Neural crest cell (in vitro differentiated cells): ENCODE measurements at regions not wholly inside any gene's neighbourhood (a gene's known extent, or its start where the extent isn't known, plus 50 kb on each side); places are given as distances from the start of the nearest gene placed in this dataset.

Experiments
- DNase-seq: peaks from one replicate; pipeline ENCODE4 v3.0.0; 2021; ENCODE audit warnings: low read depth, mixed read lengths, low spot score
- H3K27ac Mint-ChIP-seq: one replicate; pipeline ENCODE4 v1.8.0; 2021; ENCODE audit warnings: mild to moderate bottlenecking, mixed read lengths; ENCODE audit not compliant: unreplicated experiment
- H3K27me3 Mint-ChIP-seq: 2 replicates; pipeline ENCODE4 v1.8.0; 2021; ENCODE audit warnings: low read depth, mild to moderate bottlenecking, mixed read lengths
- H3K36me3 Mint-ChIP-seq: 2 replicates; pipeline ENCODE4 v1.8.0; 2021; ENCODE audit warnings: low read depth, mild to moderate bottlenecking, mixed read lengths
- H3K4me1 Mint-ChIP-seq: 2 replicates; pipeline ENCODE4 v1.8.0; 2021; ENCODE audit warnings: mixed read lengths
- H3K4me3 Mint-ChIP-seq: one replicate; pipeline ENCODE4 v1.8.0; 2021; ENCODE audit warnings: mild to moderate bottlenecking, mixed read lengths
- H3K9me3 Mint-ChIP-seq: 2 replicates; pipeline ENCODE4 v1.8.0; 2021; ENCODE audit warnings: mixed read lengths
- TF ChIP-seq, protein P1 (sequence below): fragments of 200-600 bp; sonication (generic); conservative IDR thresholded peaks from 2 replicates; pipeline ENCODE4 v1.5.0; 2021; ENCODE audit warnings: antibody characterized with exemption, mild to moderate bottlenecking

DNA sequence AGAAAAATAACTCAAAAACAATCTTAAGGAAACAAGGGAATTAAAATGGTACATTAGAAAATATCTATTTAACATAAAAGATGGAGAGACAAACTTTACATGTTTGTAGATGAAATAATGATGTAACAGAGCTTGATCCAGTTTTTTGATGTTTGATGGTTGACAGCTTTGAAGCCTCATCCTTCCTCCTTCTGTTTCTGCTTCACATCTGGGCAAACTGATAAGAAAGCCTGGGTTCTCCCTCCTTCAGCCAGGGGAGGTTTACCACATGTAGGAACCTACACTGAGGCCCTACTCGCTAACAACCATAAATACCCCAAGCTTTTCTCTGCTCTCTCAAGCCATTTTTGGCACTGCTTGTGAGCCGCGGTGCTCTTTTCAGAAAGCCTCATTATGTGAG, 82.8 kb upstream of the ZNF32 start:
- H3K4me3 Mint-ChIP-seq: no peak overlapping the region
- no peaks in the 10 kb centered on the region for H3K4me1 Mint-ChIP-seq
- peaks cover 6% of the 10 kb centered on the region for H3K27me3 Mint-ChIP-seq
- no peak for DNase-seq
- H3K36me3 Mint-ChIP-seq: peaks cover 6% of the 10 kb centered on the region
- peaks cover 13% of the 10 kb centered on the region for H3K9me3 Mint-ChIP-seq
- no peak overlapping the region for H3K27ac Mint-ChIP-seq
- TF ChIP-seq, protein P1, sequence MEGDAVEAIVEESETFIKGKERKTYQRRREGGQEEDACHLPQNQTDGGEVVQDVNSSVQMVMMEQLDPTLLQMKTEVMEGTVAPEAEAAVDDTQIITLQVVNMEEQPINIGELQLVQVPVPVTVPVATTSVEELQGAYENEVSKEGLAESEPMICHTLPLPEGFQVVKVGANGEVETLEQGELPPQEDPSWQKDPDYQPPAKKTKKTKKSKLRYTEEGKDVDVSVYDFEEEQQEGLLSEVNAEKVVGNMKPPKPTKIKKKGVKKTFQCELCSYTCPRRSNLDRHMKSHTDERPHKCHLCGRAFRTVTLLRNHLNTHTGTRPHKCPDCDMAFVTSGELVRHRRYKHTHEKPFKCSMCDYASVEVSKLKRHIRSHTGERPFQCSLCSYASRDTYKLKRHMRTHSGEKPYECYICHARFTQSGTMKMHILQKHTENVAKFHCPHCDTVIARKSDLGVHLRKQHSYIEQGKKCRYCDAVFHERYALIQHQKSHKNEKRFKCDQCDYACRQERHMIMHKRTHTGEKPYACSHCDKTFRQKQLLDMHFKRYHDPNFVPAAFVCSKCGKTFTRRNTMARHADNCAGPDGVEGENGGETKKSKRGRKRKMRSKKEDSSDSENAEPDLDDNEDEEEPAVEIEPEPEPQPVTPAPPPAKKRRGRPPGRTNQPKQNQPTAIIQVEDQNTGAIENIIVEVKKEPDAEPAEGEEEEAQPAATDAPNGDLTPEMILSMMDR: no peak

DNA sequence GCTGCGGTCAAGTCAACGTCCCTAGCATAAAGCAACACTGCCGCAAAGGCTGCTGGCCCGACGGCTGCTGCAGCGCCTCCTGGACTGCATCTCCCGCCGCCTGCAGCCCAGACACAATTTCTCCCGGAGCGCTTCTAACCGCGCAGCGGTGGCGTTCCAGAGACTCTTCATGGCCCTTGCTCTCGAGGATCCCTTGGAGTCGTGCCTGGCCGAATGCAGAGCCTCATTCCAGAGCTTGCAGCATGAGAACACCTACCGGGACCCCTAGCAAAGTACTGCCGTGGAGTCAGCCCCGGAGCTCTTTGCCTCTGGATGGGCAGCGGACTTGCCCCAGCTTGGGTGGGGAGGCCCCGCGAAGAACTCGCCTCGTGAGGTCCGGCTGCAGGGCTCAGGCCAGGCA, 79.7 kb upstream of the ZNF32 start:
- TF ChIP-seq, protein P1: no peak
- no peak overlapping the region for H3K4me3 Mint-ChIP-seq
- no peak for DNase-seq
- H3K27me3 Mint-ChIP-seq: peaks cover 7% of the 10 kb centered on the region
- no peak overlapping the region for H3K27ac Mint-ChIP-seq
- peaks cover 6% of the 10 kb centered on the region for H3K36me3 Mint-ChIP-seq
- peaks cover 21% of the 10 kb centered on the region for H3K9me3 Mint-ChIP-seq
- H3K4me1 Mint-ChIP-seq: no peaks in the 10 kb centered on the region

DNA sequence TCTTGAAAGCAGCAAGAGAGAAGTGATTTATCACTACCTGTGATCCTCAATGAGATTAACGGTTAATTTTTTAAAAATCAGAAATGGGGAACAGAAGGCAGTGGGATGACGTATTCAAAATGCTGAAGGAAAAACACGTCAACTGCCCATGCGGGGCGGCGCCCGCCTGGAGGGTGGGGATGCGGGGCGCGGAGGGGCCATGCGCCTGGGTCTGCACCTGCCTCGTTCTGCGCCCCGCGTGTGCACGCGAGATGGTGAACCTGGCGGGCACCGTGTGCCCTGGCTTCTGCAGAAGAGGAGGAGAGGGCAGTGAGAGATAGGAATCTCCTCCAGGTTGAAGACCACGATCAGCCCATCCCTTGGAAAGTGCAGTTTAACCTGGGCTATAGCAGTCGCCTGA, 79.3 kb upstream of the ZNF32 start:
- TF ChIP-seq, protein P1: no peak
- H3K27ac Mint-ChIP-seq: no peak overlapping the region
- peaks cover 21% of the 10 kb centered on the region for H3K9me3 Mint-ChIP-seq
- peaks cover 6% of the 10 kb centered on the region for H3K36me3 Mint-ChIP-seq
- DNase-seq: no peak
- H3K27me3 Mint-ChIP-seq: peaks cover 7% of the 10 kb centered on the region
- H3K4me3 Mint-ChIP-seq: no peak overlapping the region
- H3K4me1 Mint-ChIP-seq: no peaks in the 10 kb centered on the region

DNA sequence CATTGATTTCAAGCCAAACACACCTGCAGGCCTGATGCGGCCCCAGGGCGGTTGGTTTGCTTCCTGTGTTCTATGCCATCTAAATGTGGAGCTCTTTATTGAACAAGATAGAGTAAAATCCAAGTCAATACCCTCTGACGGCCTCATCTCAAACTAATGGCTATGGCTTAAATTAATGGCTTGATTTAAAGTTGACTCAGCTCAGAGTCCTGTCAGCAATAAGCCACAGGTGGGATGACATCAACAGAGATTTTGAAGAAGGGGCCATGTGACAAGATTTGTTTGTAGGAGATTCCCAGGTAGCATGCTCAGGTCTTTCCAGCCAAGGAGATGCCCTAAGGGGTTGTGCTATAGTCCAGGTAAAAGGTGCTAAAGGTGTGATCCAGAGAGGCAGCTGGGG, 66.7 kb upstream of the ZNF32 start:
- H3K4me3 Mint-ChIP-seq: no peak overlapping the region
- no peaks in the 10 kb centered on the region for H3K36me3 Mint-ChIP-seq
- peaks cover 2% of the 10 kb centered on the region for H3K9me3 Mint-ChIP-seq
- no peaks in the 10 kb centered on the region for H3K4me1 Mint-ChIP-seq
- H3K27me3 Mint-ChIP-seq: peaks cover 18% of the 10 kb centered on the region
- no peak for DNase-seq
- TF ChIP-seq, protein P1: no peak
- no peak overlapping the region for H3K27ac Mint-ChIP-seq

DNA sequence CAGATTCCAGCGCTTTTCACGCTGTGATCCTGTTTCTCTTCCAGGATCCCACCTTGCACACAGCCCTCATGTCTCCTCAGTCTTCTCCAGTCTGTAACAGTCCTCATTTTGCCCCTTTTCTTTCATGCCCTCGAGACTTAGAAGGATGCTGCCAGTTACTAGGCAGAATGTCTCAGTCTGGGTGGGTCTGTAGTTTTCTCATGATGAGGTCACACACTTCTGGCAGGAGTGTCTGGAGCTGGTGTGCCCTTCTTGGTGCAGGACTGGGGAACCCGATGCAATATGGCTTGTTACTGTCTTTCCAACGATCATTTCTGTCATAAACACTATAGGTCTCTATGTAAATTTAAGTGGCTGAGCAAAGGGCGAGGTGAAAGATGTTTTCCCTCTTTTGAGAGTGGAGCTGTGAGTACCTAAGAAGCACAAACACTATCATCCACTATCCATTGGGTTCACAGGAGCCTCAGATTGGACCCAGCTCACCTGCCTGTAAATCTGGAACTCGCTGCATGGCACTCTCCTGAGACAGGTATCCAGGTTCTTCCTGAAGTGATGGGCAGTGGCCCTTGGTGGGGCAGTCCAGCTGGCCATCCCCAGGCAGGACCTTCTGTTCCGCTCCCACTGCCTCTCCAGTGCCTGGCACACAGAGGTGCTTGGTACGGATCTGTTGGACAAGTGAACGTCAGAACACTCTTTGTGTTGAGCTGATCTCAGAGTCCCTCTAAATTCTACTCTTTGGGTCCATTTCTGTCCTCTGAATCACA, 64.3 kb upstream of the ZNF32 start:
- no peaks in the 10 kb centered on the region for H3K36me3 Mint-ChIP-seq
- no peaks in the 10 kb centered on the region for H3K9me3 Mint-ChIP-seq
- H3K27me3 Mint-ChIP-seq: peaks cover 2% of the 10 kb centered on the region
- TF ChIP-seq, protein P1: no peak
- no peak overlapping the region for H3K4me3 Mint-ChIP-seq
- peaks cover 2% of the 10 kb centered on the region for H3K4me1 Mint-ChIP-seq
- no peak overlapping the region for H3K27ac Mint-ChIP-seq
- no peak for DNase-seq
